HepG2 (cell line): ENCODE measurements at regions not wholly inside any gene's neighbourhood (a gene's known extent, or its start where the extent isn't known, plus 50 kb on each side); places are given as distances from the start of the nearest gene placed in this dataset.
"Not testable (repeated sequence)": the region's sequence is repeated elsewhere in the genome, so short reads cannot be mapped to it uniquely, and the experiment has no call there.

Source experiments
- CREBL2 ChIP-seq: sonication (generic); formaldehyde crosslinking; IDR thresholded peaks from 2 replicates; pipeline ENCODE4 v1.8.1; 2023; ENCODE audit warnings: missing genetic modification reagents, mild to moderate bottlenecking, borderline replicate concordance
- CTCF ChIP-seq: sonication (generic); formaldehyde crosslinking; IDR thresholded peaks from 2 replicates; pipeline ENCODE4 v1.5.0; 2020; ENCODE audit warnings: mild to moderate bottlenecking, missing genetic modification reagents, moderate library complexity
- EP300 ChIP-seq, 3 experiments: sonication (generic) in 1 of 3; formaldehyde crosslinking in 1 of 3; IDR thresholded peaks; 2 replicates each; pipeline versions ENCODE4 v1.5.1 to v1.6.1; 2011 to 2020; ENCODE audit warnings: low read depth in 2 of 3, low read length in 2 of 3, borderline replicate concordance in 1 of 3, improper control_type of control experiment in 1 of 3, mild to moderate bottlenecking in 1 of 3, missing genetic modification reagents in 1 of 3, moderate library complexity in 1 of 3
- EZH2 ChIP-seq: conservative IDR thresholded peaks from 2 replicates; pipeline ENCODE4 v1.6.1; 2012; ENCODE audit warnings: mild to moderate bottlenecking, low read depth, low read length, moderate library complexity
- FOXA1 ChIP-seq, 2 experiments: fragments of 450-650 bp in 1 of 2; sonication (generic) in 1 of 2; formaldehyde crosslinking in 1 of 2; IDR thresholded peaks; 2 replicates each; pipeline versions ENCODE4 v1.4.0 to v1.6.1; 2016 to 2020; ENCODE audit warnings: missing genetic modification reagents in 1 of 2
- GATAD1 ChIP-seq: IDR thresholded peaks from 2 replicates; pipeline ENCODE4 v1.6.1; 2016; ENCODE audit warnings: missing genetic modification reagents, missing compliant biosample characterization
- NFE2 ChIP-seq: sonication (generic); formaldehyde crosslinking; IDR thresholded peaks from 2 replicates; pipeline ENCODE4 v1.4.0; 2020; ENCODE audit warnings: missing genetic modification reagents
- USF2 ChIP-seq, 2 experiments: sonication (generic) in 1 of 2; formaldehyde crosslinking in 1 of 2; IDR thresholded peaks; 2 replicates each; pipeline versions ENCODE4 v1.5.1 to v1.6.1; 2011 to 2020; ENCODE audit warnings: borderline replicate concordance in 1 of 2, low read depth in 1 of 2, low read length in 1 of 2, mild to moderate bottlenecking in 1 of 2, missing genetic modification reagents in 1 of 2, moderate library complexity in 1 of 2
- ZNF607 ChIP-seq: sonication (generic); formaldehyde crosslinking; IDR thresholded peaks from 2 replicates; pipeline ENCODE4 v1.5.1; 2020; ENCODE audit warnings: missing genetic modification reagents, mild to moderate bottlenecking, borderline replicate concordance
- ZNF792 ChIP-seq: IDR thresholded peaks from 2 replicates; pipeline ENCODE4 v1.6.1; 2016
- ZNF883 ChIP-seq: sonication (generic); formaldehyde crosslinking; IDR thresholded peaks from 2 replicates; pipeline ENCODE4 v1.5.1; 2020; ENCODE audit warnings: mild to moderate bottlenecking, missing genetic modification reagents; ENCODE audit errors: not compliant biosample characterization

DNA sequence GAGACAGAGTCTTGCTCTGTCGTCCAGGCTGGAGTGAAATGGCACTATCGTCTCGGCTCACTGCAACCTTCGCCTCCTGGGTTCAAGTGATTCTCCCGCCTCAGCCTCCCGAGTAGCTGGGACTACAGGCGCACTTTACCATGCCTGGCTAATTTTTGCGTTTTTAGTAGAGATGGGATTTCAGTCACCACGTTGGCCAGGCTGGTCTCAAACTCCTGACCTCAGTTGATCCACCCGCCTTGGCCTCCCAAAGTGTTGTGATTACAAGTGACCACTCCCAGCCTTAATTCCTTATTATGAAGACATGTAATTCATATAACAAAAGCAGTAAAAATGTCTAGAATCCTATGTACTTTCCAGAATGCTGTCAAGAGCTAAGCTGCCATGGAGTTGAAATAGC, 434.5 kb upstream of the ZNG1F start:
- not testable (repeated sequence) for TF ChIP-seq EP300 (IDR thresholded peaks at IDR 0.05; ENCODE audit: low read depth in 2 of 2, low read length in 2 of 2); EP300 (CRISPR knock-in tag; IDR thresholded peaks at IDR 0.05; ENCODE audit: borderline replicate concordance); USF2 (IDR thresholded peaks at IDR 0.05; ENCODE audit: low read depth, low read length); USF2 (CRISPR knock-in tag; IDR thresholded peaks at IDR 0.05; ENCODE audit: borderline replicate concordance); CREBL2 (CRISPR knock-in tag); ZNF792 (CRISPR knock-in tag); NFE2; ZNF883 (CRISPR knock-in tag); ZNF607 (CRISPR knock-in tag); CTCF (CRISPR knock-in tag); EZH2; FOXA1 (IDR thresholded peaks at IDR 0.05); FOXA1 (CRISPR knock-in tag; IDR thresholded peaks at IDR 0.05); GATAD1
